Stimulated activated CD8-positive, alpha-beta memory T cell treated with anti-CD3 and anti-CD28 coated beads, Interleukin-15, amount 100 ng/mL, for 48 hours (primary cell): ENCODE measurements at regions not wholly inside any gene's neighbourhood (a gene's known extent, or its start where the extent isn't known, plus 50 kb on each side); places are given as distances from the start of the nearest gene placed in this dataset.
"Not testable (repeated sequence)": the region's sequence is repeated elsewhere in the genome, so short reads cannot be mapped to it uniquely, and the experiment has no call there.

Experiments
- DNase-seq, 2 donors: peaks; one replicate each; pipeline ENCODE4 v3.0.0-alpha.2; 2020; ENCODE audit warnings: low read depth in 2 of 2

GRCh38 chr10:34908481-34908880 lies 93.4 kb upstream of the PARD3 start:
- DNase-seq: no peak

GRCh38 chr10:34907743-34908430 lies 92.8 kb upstream of the PARD3 start:
- DNase-seq: no peak

- DNase-seq: no peak
These were observed 91.2 kb upstream of the PARD3 start for GRCh38 chr10:34906067-34906965.

GRCh38 chr10:34905200-34905927 lies 90.3 kb upstream of the PARD3 start:
- no peak for DNase-seq

- no peak for DNase-seq
These were observed 89.1 kb upstream of the PARD3 start for GRCh38 chr10:34904191-34904590.

GRCh38 chr10:34899161-34899560 lies 84.1 kb upstream of the PARD3 start:
- DNase-seq: no peak

- DNase-seq: no peak
These were observed 80.9 kb upstream of the PARD3 start for GRCh38 chr10:34895977-34896376.

GRCh38 chr10:34895046-34895445 lies 80.0 kb upstream of the PARD3 start:
- not testable (repeated sequence) for DNase-seq

GRCh38 chr10:34892521-34892920 lies 77.4 kb upstream of the PARD3 start:
- not testable (repeated sequence) for DNase-seq

- no peak for DNase-seq
These were observed 75.8 kb upstream of the PARD3 start for GRCh38 chr10:34890939-34891338.

- no peak for DNase-seq
These were observed 74.1 kb upstream of the PARD3 start for GRCh38 chr10:34889004-34889869.

GRCh38 chr10:34886906-34887642 lies 72.0 kb upstream of the PARD3 start:
- no peak for DNase-seq

GRCh38 chr10:34885898-34886297 lies 70.8 kb upstream of the PARD3 start:
- DNase-seq: no peak

GRCh38 chr10:34885011-34885410 lies 69.9 kb upstream of the PARD3 start:
- no peak for DNase-seq

GRCh38 chr10:34884272-34884952 lies 69.3 kb upstream of the PARD3 start:
- DNase-seq: no peak

- no peak for DNase-seq
These were observed 65.7 kb upstream of the PARD3 start for GRCh38 chr10:34880817-34881216.

GRCh38 chr10:34878651-34879050 lies 63.6 kb upstream of the PARD3 start:
- DNase-seq: not testable (repeated sequence)

GRCh38 chr10:34875061-34875460 lies 60.0 kb upstream of the PARD3 start:
- no peak for DNase-seq

- DNase-seq: no peak
These were observed 57.7 kb upstream of the PARD3 start for GRCh38 chr10:34872820-34873219.
